ENCODE measurements at regions not wholly inside any gene's neighbourhood (a gene's known extent, or its start where the extent isn't known, plus 50 kb on each side); places are given as distances from the start of the nearest gene placed in this dataset.
"Not testable (repeated sequence)": the region's sequence is repeated elsewhere in the genome, so short reads cannot be mapped to it uniquely, and the experiment has no call there.

DNA sequence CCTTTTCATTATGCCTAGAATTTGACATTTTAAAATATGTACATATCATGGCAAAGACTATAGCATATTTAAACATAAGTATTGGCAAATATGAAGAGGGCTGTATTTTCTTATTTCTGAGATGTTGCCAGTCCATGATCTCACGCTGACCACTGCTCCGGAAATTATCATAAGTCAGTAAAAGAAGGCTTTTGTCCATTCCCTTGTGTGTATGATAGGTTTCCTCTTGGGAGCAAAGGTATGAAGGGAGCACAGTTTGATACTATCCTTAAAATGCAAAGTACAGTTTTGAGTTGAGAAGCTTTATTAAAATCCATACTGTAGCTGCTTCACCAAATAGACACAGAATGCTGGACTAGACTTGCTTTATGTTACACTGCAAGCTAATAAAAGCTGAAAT lies 52.6 kb upstream of the AGA start:
- DNase-seq (ENCODE audit: low spot score) = no peak

DNA sequence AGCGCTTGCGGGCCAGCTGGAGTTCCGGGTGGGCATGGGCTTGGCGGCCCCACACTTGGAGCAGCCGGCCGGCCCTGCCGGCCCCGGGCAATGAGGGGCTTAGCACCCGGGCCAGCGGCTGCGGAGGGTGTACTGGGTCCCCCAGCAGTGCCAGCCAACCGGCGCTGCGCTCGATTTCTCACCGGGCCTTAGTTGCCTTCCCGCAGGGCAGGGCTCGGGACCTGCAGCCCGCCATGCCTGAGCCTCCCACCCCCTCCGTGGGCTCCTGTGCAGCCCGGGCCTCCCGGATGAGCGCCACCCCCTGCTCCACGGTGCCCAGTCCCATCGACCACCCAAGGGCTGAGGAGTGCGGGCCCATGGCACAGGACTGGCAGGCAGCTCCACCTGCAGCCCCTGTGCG lies 53.4 kb upstream of the AGA start:
- DNase-seq (ENCODE audit: low spot score) = not testable (repeated sequence)

DNA sequence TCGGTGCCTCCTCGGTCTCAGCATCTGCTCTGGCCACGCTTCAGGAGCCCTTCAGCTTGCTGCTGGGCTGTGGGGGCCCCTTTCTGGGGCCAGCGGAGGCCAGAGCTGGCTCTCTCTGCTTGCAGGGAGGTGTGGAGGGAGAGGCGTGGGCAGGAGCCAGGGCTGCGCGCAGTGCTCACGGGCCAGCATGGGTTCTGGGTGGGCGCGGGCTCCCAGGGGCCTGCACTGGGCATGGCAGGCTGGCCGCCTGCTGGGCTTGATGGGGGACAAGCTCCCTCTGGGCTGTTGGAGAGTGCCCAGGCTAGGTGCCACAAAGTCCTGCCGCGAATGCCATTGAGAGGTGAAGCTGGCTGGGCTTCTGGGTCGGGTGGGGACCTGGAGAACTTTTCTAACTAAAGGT lies 57.3 kb upstream of the AGA start:
- DNase-seq (ENCODE audit: low spot score) = no peak

DNA sequence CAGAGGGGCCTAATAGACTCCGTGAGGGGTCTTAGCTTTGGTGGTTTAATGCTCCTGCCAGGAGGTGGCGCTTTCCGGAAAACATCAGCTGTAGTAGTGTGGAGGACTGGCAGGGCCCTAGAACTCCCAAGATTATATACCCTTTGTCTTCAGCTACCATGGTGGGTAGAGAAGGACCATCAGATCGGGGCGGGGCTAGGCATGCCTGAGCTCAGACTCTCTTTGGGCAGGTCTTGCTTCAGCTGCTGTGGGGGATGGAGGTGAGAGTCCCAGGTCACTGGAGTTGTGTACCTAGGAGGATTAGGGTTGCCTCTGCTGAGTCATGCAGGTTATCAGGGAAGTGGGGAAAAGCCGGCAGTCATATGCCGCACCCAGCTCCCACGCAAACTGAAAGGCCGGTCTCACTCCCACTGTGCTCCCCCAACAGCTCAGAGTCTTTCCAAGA lies 63.0 kb upstream of the AGA start:
- DNase-seq (ENCODE audit: low spot score) = no peak

DNA sequence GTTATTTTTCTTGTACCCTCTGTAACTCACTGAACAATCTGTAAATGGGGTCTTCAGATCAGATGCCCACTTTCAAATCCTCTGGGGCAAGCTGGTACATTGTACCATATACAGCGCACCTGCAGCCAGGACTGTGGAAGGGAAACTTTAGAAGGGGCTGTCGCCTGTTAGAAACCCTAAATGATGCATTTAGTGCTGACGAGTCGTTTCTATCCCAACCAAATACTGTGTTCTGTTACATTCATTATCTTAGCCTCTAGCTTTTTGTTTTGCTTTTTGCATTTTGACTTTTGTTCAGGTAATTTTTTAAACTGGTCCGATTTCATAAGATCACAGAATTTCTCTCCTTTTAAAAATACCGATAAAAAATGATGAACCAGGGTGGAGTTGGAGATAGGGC lies 66.4 kb upstream of the AGA start:
- DNase-seq (ENCODE audit: low spot score) = no peak

DNA sequence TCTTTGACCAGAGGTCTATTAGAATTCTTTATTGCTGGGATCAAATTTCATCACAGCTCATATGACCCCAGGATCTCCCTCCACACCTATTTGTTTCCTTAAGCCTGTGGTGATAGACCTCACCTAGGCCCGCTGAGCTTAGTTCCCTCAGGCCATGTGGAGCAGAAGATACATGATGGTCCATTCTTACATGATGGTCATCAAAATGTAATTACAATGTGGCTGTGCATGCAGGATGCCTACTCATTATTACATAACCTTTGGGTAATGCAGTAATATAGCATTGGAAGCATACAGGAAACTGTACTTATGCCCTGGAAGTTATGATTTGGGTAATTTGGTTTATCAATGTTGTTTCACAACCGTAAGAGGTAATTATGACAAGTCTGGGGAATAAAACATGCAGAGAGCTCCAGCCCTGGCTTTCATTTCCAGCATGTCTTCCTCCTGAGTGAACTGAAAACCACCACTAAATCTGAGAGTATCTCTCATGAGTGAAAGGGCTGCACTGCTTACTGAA lies 67.0 kb upstream of the AGA start:
- no peak for DNase-seq (ENCODE audit: low spot score)

DNA sequence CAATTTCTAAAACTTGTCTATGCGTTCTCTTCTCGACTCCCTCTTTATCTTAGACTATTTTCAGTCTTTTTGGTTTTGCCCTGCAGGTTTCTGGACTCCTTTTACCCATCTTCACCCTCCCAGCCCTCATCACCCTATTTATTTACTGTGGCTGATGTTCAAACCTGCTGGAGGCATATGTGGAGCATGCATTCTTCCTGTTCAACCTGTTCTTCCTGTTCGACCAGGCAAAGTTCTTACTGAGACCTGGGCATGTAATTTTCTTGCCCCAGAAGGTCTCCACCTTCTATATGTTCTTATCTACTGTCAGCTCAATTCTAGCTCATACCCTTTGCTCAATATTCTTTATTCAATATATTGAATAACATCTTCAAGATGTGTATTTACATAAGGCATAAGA lies 69.4 kb upstream of the AGA start:
- DNase-seq (ENCODE audit: low spot score) = no peak

DNA sequence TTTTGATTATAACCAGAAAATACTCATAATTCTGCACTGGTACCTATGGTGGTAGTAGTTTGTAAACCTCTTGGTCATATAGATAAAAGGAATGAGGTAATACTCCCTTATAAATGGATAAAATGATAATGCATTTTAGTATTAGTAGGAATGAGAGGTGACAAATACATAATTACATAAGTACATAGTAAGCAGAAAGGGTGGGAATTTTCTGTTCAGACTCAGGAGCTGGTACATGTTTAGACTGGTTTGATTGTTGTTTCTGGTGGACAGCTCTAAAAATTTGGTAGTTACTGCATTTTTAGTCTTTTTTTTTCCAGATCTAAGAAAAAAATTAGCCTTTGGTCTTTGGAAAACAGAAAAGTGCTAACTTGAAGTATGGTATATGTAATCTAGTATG lies 70.4 kb upstream of the AGA start:
- DNase-seq (ENCODE audit: low spot score) = no peak

DNA sequence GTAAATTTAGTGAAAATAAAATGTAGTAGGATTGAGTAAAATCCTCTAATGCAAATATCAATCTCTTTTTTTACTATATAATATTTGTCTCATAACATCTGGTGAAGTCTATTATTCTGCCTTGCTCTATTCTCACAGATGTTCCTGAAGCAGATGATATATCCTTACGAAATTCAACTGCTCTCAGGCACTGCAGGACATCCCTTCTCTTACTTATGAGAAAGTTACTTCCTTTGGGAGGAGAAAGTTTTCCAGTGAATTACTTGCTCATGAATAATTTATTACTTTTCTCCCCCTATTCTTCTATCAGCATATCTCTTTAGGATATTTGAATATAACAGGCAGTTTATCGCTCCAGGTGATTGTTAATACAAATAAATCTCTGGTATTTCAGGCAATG lies 75.6 kb upstream of the AGA start:
- no peak for DNase-seq (ENCODE audit: low spot score)

DNA sequence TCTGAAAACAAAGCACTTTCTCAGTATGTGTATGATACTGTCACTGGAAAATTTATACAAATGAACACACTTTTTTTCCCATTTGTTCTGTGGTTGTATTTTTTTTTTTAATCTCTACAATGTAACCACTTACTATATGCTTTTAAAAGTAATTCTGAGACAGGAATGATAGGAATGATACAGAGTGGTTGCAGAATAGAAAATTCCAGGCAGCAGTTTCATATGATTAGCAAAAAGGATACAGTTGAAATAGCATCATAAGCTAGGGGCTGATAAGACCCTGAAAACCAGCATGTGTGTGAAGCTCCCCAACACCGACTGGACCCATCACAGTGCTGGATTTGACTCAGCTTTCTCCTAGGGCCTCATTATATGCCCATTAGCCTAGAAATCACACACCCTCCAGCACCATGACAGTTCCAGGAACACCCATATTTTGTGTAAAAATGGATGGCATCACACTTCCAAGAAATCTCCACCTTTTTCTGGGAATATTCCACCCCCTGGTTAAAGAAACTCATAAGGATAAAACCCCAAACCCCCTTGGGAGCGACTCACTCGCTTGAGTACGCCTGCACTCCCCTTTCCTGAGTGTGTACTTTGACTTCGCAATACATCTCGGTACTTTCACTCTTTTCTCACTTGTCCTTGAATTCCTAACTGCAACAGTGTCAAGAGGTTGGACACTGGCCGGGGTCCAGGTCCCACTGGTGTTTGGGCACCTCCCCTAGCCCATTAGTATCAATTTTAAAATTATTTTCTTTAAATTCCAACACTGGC lies 77.4 kb upstream of the AGA start:
- DNase-seq (ENCODE audit: low spot score) = no peak

DNA sequence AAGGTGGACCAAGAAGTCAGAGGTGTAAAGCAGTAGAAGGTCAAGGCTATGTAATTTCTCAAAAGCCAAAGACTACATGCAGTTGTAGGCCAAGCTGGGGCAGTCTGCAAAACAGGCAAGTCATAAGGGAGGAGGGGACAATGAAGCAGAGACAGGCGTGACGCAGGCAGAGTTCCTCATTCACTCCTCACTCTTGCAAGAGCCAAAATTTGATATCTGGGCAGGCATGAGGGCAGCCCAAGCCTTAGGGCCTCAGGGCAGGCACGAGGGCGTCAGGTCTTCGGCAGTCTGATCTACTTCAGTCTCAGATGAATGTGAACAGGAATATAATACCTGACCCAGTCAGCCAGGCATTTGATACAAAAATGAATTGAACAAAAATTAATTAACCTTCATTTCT lies 86.4 kb upstream of the AGA start:
- no peak for DNase-seq (ENCODE audit: low spot score)

DNA sequence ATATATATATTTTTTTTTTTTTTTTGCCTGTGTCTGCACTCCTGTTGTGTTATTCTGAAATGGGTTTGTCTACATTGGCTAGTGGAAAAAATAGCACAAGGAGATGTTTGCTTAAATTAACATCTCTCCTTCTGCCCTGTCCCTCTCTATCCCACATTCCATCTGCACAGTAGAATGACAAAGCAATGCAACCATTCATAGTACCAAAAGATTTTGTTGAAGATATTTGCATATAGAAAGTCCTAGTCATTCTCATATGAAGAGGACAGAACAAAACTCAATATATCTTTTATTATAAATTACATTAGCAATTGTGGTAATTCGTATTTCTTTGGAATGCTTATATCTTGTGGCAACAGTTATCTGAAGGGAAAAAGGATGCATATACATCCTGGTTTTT lies 88.3 kb upstream of the AGA start:
- no peak for DNase-seq (ENCODE audit: low spot score)

DNA sequence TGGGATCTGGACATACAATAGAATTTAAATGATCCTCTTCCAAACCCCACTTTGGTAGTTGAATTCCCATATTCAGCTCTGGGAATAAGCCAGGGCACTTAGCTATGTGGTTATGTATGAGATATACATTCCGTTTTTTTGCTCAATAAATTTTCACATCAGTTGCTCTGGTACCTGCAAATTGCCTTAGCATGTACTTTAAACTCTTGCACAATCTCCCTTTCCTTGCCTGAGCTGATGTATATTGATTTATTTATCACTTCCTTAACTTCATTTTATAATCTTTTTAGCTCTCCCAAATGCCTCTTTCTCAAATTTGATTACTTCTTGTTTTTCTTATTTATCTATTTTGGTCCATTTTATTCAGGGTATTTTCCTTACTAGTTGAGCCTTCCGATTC lies 90.1 kb upstream of the AGA start:
- no peak for DNase-seq (ENCODE audit: low spot score)

DNA sequence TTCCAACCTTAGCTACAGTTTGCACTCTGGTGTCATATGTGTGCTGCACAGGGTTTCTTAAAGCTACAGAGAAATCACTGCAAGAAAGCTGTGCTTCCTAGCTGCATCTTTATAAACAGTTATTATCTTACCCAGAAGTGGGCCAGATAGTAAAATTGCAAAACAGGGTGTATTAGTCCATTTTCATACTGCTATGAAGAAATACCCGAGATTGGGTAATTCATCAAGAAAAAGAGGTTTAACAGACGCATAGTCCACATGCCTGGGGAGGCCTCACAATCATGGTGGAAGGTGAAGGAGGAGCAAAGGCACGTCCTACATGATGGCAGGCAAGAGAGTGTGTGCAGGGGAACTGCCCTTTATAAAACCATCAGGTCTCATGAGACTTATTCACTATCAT lies 92.6 kb upstream of the AGA start:
- not testable (repeated sequence) for DNase-seq (ENCODE audit: low spot score)

DNA sequence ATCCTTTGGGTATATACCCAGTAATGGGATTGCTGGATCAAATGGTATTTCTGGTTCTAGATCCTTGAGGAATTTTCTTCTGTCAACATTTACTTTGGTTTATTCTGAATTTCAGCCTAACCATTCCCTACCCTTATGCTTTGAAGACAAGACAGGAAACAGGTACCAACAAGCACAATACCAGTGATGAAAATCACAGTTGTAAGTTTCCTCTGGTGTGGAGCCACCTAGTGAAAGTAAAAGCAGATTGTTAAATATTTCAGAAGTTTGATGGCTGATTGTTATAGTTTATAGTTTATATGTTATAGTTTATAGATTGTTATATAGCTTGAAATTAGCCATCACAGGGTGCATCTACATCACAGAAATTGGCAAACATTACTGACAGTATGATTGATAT lies 104.5 kb upstream of the AGA start:
- no peak for DNase-seq (ENCODE audit: low spot score)

DNA sequence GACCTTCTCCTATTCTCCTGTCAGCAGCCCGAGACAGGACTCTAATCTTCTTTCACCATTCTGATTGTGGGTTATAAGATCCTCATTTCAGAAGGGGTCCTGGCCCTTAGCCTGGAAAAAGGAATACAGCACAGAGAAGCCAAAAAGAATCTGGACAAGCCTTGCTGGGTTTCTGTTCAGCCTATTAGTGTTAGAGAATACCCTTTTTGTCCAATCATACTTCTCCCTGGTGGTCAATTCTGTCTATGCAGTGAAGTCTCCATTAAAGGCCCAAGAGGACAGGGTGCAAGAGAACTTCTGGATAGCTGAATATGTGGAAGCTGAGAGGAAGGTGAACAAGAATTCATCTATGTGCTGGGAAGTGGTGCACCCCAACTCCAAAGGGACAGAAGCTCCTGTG lies 105.7 kb upstream of the AGA start:
- no peak for DNase-seq (ENCODE audit: low spot score)

DNA sequence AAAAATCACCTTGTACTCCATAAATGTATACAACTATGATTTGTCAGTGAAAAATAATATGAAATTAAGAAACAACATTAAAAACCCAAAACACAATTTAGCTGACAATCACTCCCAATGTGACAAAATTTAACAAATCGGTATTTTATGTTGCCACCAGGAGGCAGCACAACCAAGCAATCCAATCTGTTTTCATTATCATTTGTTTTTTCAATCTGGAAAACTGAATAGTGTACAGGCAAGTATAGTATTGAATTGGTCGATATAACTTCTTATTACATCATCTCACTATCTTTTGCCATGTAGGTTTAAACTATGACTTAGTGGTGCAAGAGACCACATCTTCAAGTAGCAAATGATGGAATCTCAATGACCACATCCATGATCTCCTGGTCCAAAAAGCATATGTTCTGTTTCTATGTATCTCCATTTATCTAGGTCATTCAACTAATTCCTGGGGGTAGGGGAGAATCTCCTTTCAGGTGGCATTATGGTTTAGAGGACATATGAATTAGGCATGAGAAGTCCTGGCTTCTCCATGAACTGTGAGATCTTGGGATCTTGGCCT lies 112.9 kb upstream of the AGA start:
- peak; percentile 3 for DNase-seq (ENCODE audit: low spot score)

DNA sequence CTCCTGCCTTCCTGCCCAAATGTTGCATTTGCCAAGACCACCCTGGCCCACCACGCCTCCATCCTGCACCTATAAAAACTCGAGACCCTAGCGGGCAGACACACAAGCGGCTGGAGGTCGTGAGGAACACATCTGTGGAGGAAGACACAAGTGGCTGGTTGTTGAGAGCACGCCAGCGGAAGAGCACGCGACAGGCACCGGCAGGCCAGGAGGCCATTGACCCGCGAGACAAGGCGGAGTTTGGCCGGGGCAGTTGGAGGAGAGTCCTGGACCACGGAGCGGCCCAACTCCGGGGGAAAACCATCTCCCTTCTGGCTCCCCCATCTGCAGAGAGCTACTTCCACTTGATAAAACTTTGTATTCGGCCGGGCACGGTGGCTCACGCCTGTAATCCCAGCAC lies 115.2 kb upstream of the AGA start:
- no peak for DNase-seq (ENCODE audit: low spot score)

DNA sequence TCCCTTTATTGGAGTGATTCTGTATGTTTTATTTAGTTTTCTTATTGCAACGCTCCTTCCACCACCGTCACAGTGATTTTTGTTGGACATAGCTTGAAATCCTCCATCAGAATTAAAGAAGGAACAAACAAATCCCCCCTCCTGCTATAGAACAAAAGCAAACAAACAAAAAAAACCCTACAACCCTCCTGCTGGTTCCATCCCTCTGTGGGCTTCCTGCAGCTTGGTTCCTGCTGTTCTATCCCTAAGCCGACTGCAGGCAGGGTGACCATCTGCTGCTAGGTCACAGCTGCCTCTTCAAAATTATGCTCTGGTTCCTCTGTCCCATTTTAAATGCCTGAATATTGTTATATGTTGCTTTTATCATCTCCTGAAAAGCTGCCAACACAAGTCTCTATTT lies 116.8 kb upstream of the AGA start:
- DNase-seq (ENCODE audit: low spot score) = no peak

DNA sequence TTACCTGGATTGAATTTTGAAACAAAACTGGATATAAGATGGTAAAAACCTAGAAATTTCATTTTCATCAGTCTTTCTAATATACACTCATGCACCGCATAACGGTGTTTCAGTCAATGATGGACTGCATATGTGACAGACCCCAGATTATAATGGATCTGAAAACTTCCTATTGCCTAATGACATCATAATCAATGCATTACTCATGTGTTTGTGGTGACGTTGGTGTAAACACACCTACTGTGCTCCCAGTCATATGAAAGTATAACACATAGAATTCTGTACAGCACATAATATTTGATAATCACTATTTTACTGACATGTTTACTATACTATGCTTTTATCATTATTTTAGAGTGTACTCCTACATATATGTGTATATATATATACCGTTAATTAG lies 119.9 kb upstream of the AGA start:
- no peak for DNase-seq (ENCODE audit: low spot score)

DNA sequence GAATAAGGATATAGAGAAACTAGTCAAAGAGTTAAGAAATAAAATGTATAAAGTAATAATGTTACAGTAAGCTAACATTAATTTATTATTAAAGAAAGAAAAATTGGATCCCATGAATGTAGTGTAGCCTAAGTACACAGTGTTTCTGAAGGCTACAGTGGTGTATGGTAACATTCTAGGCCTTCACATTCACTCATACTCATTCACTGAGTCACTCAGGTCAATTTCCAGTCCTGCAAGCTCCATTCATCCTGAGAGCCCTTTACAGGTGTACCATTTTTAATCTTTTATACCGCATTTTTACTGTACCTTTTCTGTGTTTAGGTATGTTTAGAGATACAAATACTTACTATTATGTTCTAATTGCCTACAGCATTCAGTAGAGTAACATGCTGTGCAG lies 120.6 kb upstream of the AGA start:
- no peak for DNase-seq (ENCODE audit: low spot score)

DNA sequence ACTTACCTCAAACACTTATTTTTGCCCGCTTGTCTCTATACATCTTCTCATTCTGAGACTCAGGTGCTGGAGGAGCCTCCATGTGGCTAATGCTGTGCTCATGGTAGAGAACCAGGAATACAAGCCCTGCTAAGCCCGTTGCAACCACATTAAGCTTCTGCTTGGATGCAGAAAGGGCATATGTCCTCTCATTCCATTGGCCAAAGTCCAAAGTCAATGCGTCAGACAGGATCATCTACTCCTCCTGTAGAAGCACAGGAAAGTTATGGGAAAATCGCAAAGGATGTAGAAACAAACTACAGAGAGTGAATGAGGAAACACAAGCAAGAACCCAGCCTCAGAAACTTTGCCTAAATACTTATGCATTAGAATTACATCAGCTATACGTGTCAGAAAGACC lies 124.5 kb upstream of the AGA start:
- DNase-seq (ENCODE audit: low spot score) = no peak

DNA sequence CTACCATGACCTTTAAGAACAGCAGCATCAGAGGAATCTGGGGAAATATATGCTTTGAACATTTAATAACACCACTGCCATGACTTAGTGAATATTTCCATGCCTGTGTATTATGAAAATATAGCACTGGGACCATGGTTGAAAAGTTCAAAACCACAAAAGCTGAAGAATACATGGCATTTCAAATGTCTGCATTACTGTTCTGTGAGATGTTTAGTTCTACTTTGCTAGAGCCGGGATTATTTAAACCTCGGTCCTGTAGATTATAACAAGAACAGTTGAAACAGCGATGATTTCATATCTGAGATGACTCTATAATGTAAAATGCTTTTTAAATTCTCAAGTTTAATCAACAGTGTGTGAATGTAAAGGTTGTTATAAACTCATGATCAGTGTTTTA lies 126.7 kb upstream of the AGA start:
- DNase-seq (ENCODE audit: low spot score) = no peak

DNA sequence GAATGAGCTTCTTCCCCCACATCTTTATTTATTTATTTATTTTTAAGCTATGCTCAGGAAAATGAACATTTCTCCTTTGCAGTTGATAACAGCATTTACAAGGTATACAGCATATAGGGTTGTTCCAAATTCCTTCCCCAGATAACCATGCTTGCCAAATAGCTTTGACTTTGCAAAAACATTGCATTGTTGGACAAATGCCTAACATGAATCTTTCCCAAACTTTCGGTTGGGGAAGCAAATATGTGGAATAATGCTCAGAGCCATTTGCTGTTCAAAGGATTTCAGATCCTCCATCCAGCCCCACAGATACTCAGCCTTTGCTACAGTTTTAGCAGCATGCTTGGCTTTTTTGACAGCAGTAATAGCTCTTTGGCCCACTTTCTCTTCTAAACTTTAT lies 127.2 kb upstream of the AGA start:
- DNase-seq (ENCODE audit: low spot score) = no peak

Data from germinal center (tissue), 1 donor.